ENCODE measurements at regions not wholly inside any gene's neighbourhood (a gene's known extent, or its start where the extent isn't known, plus 50 kb on each side); places are given as distances from the start of the nearest gene placed in this dataset.

GRCh38 chr3:66642484-66642883 is 141.7 kb upstream of the LRIG1 start:
- no peaks in the 10 kb centered on the region; the same call in 2 of the 3 replicates for H3K9me3 ChIP-seq (replicated peaks; ENCODE audit: control insufficient read depth, insufficient read depth, low read length)
- no peaks in the 10 kb centered on the region for H3K79me2 ChIP-seq (ENCODE audit: control insufficient read depth, insufficient read depth, low read length)
- in situ Hi-C loops (cut with MboI) (no loop called here), intact Hi-C loops (cut with micrococcal nuclease; ENCODE audit: unreplicated experiment) (no loop called here)
- 41% methylated on average over 3 of the region's 3 CpGs for WGBS (ENCODE audit: insufficient coverage, insufficient replicate concordance, low lambda C conversion rate, missing lambda C conversion rate)
- no peaks in the 10 kb centered on the region for H4K20me1 ChIP-seq (ENCODE audit: control insufficient read depth, insufficient read depth)
- no peak overlapping the region for H3K27ac ChIP-seq (ENCODE audit: control insufficient read depth, insufficient read depth)
- SMC1A ChIA-PET (ENCODE audit: uncharacterized antibody, unreplicated experiment), result no interaction called here
- TF ChIP-seq ZBTB33 (IDR thresholded peaks at IDR 0.05) (no peak), MYC (IDR thresholded peaks at IDR 0.05; ENCODE audit: insufficient read depth, insufficient read length, insufficient replicate concordance, low read length, severe bottlenecking) (no peak), MEF2B (IDR thresholded peaks at IDR 0.05; ENCODE audit: partially characterized antibody, poor library complexity, severe bottlenecking) (no peak), SREBF1 (IDR thresholded peaks at IDR 0.05; ENCODE audit: low read length) (no peak), NKRF (conservative IDR thresholded peaks at IDR 0.05) (no peak), USF2 (IDR thresholded peaks at IDR 0.05; ENCODE audit: borderline replicate concordance, low read depth, low read length) (no peak), SMAD5 (IDR thresholded peaks at IDR 0.05; ENCODE audit: low read depth) (no peak), NRF1 (conservative IDR thresholded peaks at IDR 0.05; ENCODE audit: low read depth, low read length) (no peak), POLR2AphosphoS2 (IDR thresholded peaks at IDR 0.05; ENCODE audit: low read depth, low read length) (no peak), ZBED1 (IDR thresholded peaks at IDR 0.05; ENCODE audit: borderline replicate concordance) (no peak), NR2C2 (IDR thresholded peaks at IDR 0.05; ENCODE audit: borderline replicate concordance, control insufficient read depth, insufficient read length, low read depth) (no peak), LARP7 (IDR thresholded peaks at IDR 0.05) (no peak), TCF12 (IDR thresholded peaks at IDR 0.05; ENCODE audit: low read depth, low read length) (no peak), SIX5 (IDR thresholded peaks at IDR 0.05; ENCODE audit: low read depth, low read length, severe bottlenecking) (no peak), CEBPB (IDR thresholded peaks at IDR 0.05; ENCODE audit: borderline replicate concordance in 1 of 2, low read depth in 2 of 2, low read length in 2 of 2) (no peak), TAF1 (IDR thresholded peaks at IDR 0.05; ENCODE audit: borderline replicate concordance, low read depth, low read length) (no peak)
- no peak for ATAC-seq
- no peak overlapping the region for H2AFZ ChIP-seq (ENCODE audit: control insufficient read depth, low read depth, low read length)
- no TSS peak for BruUV-seq (replicated peaks)
- H3K36me3 ChIP-seq (ENCODE audit: control insufficient read depth in 2 of 2, insufficient read depth in 2 of 2, low read length in 1 of 2), result no peaks in the 10 kb centered on the region
- POLR2A ChIA-PET, result no interaction called here
- no peak for DNase-seq (ENCODE audit: low read depth, low spot score)
- H3K9ac ChIP-seq (ENCODE audit: control insufficient read depth, insufficient read depth, low read length), result no peak overlapping the region
- no peak overlapping the region for H3K4me2 ChIP-seq (ENCODE audit: control insufficient read depth, insufficient read depth)
- no peaks in the 10 kb centered on the region; a peak in 1 of 4 replicates for H3K27me3 ChIP-seq (replicated peaks in 1 of 2; ENCODE audit: control insufficient read depth in 2 of 2, insufficient read depth in 2 of 2, low read length in 1 of 2)
- H3K4me3 ChIP-seq, result no peak overlapping the region
- RAD21 ChIA-PET (ENCODE audit: unreplicated experiment), result no interaction called here
- FAIRE-seq, result no peak
- CTCF ChIA-PET, result no interaction called here
- H3K4me1 ChIP-seq (ENCODE audit: control insufficient read depth, insufficient read depth, low read length), result no peaks in the 10 kb centered on the region

Measured in GM12878 (cell line).